CD8-positive, alpha-beta memory T cell (primary cell): ENCODE measurements at regions not wholly inside any gene's neighbourhood (a gene's known extent, or its start where the extent isn't known, plus 50 kb on each side); places are given as distances from the start of the nearest gene placed in this dataset.
A peak's percentile ranks its signal among the peaks of the same experiment; 100 is the strongest.

Source experiments
- CTCF ChIA-PET: fragments of 350-600 bp; sonication (Branson Sonifier 250); formaldehyde crosslinking; loops from one replicate; lab custom pipeline; 2021; ENCODE audit warnings: antibody characterized with exemption; lab: Charles Lee
- POLR2A ChIA-PET: fragments of 350-600 bp; sonication (Branson Sonifier 250); formaldehyde crosslinking; loops from one replicate; lab custom pipeline; 2021; ENCODE audit warnings: antibody characterized with exemption; lab: Charles Lee
- DNase-seq, 5 donors: peaks; one replicate each; pipeline versions ENCODE4 v3.0.0 to v3.0.0-alpha.2; 2020 to 2022; ENCODE audit warnings: mixed read lengths in 1 of 5
- H3K27ac ChIP-seq: one replicate; pipeline ENCODE4 v1.7.0; 2013; ENCODE audit warnings: low read depth, mild to moderate bottlenecking, low read length, moderate library complexity
- H3K27me3 ChIP-seq: 2 replicates; pipeline ENCODE4 v1.7.0; 2013; ENCODE audit warnings: low read length, mild to moderate bottlenecking; ENCODE audit not compliant: insufficient read depth, poor library complexity, severe bottlenecking
- H3K36me3 ChIP-seq: 2 replicates; pipeline ENCODE4 v1.7.0; 2013; ENCODE audit warnings: mild to moderate bottlenecking, low read length, moderate library complexity; ENCODE audit not compliant: insufficient read depth
- H3K4me1 ChIP-seq: 2 replicates; pipeline ENCODE4 v1.7.0; 2013; ENCODE audit warnings: mild to moderate bottlenecking, low read length, moderate library complexity; ENCODE audit not compliant: insufficient read depth
- H3K4me3 ChIP-seq: 2 replicates; pipeline ENCODE4 v1.7.0; 2013; ENCODE audit warnings: mild to moderate bottlenecking, low read length
- H3K9me3 ChIP-seq: 2 replicates; pipeline ENCODE4 v1.7.0; 2013; ENCODE audit warnings: mild to moderate bottlenecking, low read length
- H3K27ac Mint-ChIP-seq, 8 donors: one replicate each; pipeline ENCODE4 v1.8.0; 2020 to 2021; ENCODE audit warnings: mixed read lengths in 8 of 8, mild to moderate bottlenecking in 6 of 8, inconsistent platforms in 3 of 8, moderate library complexity in 3 of 8
- H3K27me3 Mint-ChIP-seq, 2 donors: one replicate each; pipeline ENCODE4 v1.8.0; 2020 to 2021; ENCODE audit warnings: mixed read lengths in 2 of 2, mild to moderate bottlenecking in 1 of 2, moderate library complexity in 1 of 2
- H3K36me3 Mint-ChIP-seq, 3 donors: one replicate each; pipeline ENCODE4 v1.8.0; 2020 to 2021; ENCODE audit warnings: mixed read lengths in 3 of 3, inconsistent platforms in 1 of 3, mild to moderate bottlenecking in 1 of 3
- H3K4me1 Mint-ChIP-seq, 3 donors: one replicate each; pipeline ENCODE4 v1.8.0; 2020 to 2021; ENCODE audit warnings: mixed read lengths in 3 of 3, inconsistent platforms in 1 of 3, mild to moderate bottlenecking in 1 of 3
- H3K4me3 Mint-ChIP-seq, 7 donors: one replicate each; pipeline ENCODE4 v1.8.0; 2020 to 2021; ENCODE audit warnings: mixed read lengths in 7 of 7, mild to moderate bottlenecking in 6 of 7, moderate library complexity in 4 of 7, inconsistent platforms in 2 of 7
- H3K9me3 Mint-ChIP-seq, 5 donors: one replicate each; pipeline ENCODE4 v1.8.0; 2020 to 2022; ENCODE audit warnings: mixed read lengths in 5 of 5, mild to moderate bottlenecking in 3 of 5, moderate library complexity in 2 of 5, inconsistent platforms in 1 of 5

GRCh38 chr13:22030321-22030720 is 359.4 kb downstream of the FGF9 start:
- POLR2A ChIA-PET = no interaction called here
- peaks cover 0 to 7% (median 0%) of the 10 kb centered on the region in 3 donors for H3K4me1 Mint-ChIP-seq

GRCh38 chr13:22031702-22032286 is 360.9 kb downstream of the FGF9 start:
- Mint-ChIP-seq H3K4me3 (no peak overlapping the region), H3K27me3 (peaks cover 0 to 10% of the 10 kb centered on the region in 2 donors), H3K4me1 (no peaks in the 10 kb centered on the region), H3K9me3 (no peaks in the 10 kb centered on the region), H3K36me3 (no peaks in the 10 kb centered on the region), H3K27ac (peak overlapping the region in 1 of 8 donors; percentile 62)
- H3K27me3 ChIP-seq = no peaks in the 10 kb centered on the region
- no peak for DNase-seq
- no peaks in the 10 kb centered on the region for H3K36me3 ChIP-seq
- H3K4me1 ChIP-seq = no peaks in the 10 kb centered on the region
- H3K9me3 ChIP-seq = no peaks in the 10 kb centered on the region
- CTCF ChIA-PET = interaction anchor here (1.0 kb wide), 2 partner anchors 10 to 28 kb away, joined by 3 to 4 read pairs; no protein-coding TSS in a partner anchor
- no peak overlapping the region for H3K27ac ChIP-seq
- no peak overlapping the region for H3K4me3 ChIP-seq
- POLR2A ChIA-PET = no interaction called here

More at GRCh38 chr13:22030321-22030720, 359.4 kb downstream of the FGF9 start:
- Mint-ChIP-seq H3K36me3 (no peaks in the 10 kb centered on the region), H3K9me3 (no peaks in the 10 kb centered on the region), H3K27me3 (peaks cover 0 to 10% of the 10 kb centered on the region in 2 donors), H3K27ac (peak overlapping the region in 1 of 8 donors; percentile 2), H3K4me3 (no peak overlapping the region)
- Histone ChIP-seq H3K36me3 (no peaks in the 10 kb centered on the region), H3K4me1 (no peaks in the 10 kb centered on the region), H3K27ac (no peak overlapping the region), H3K9me3 (no peaks in the 10 kb centered on the region), H3K4me3 (no peak overlapping the region), H3K27me3 (no peaks in the 10 kb centered on the region)
- CTCF ChIA-PET = no interaction called here
- DNase-seq = no peak

GRCh38 chr13:22032905-22033304 is 362.0 kb downstream of the FGF9 start:
- CTCF ChIA-PET = interaction anchor here (0.6 kb wide), 1 partner anchor 42 kb away, joined by 3 read pairs; no protein-coding TSS in a partner anchor
- Histone ChIP-seq H3K36me3 (no peaks in the 10 kb centered on the region), H3K4me3 (no peak overlapping the region), H3K4me1 (no peaks in the 10 kb centered on the region), H3K27me3 (no peaks in the 10 kb centered on the region), H3K27ac (no peak overlapping the region), H3K9me3 (no peaks in the 10 kb centered on the region)
- Mint-ChIP-seq H3K36me3 (no peaks in the 10 kb centered on the region), H3K9me3 (no peaks in the 10 kb centered on the region), H3K4me1 (no peaks in the 10 kb centered on the region), H3K27ac (no peak overlapping the region), H3K4me3 (no peak overlapping the region), H3K27me3 (peaks cover 0 to 10% of the 10 kb centered on the region in 2 donors)
- DNase-seq = no peak
- POLR2A ChIA-PET = no interaction called here

- H3K27ac ChIP-seq = no peak overlapping the region
- Mint-ChIP-seq H3K36me3 (peaks cover 0 to 5% (median 1%) of the 10 kb centered on the region in 3 donors), H3K27ac (no peak overlapping the region), H3K27me3 (peaks cover 0 to 2% of the 10 kb centered on the region in 2 donors), H3K4me3 (no peak overlapping the region), H3K4me1 (peaks cover 0 to 15% (median 8%) of the 10 kb centered on the region in 3 donors), H3K9me3 (peaks cover 0 to 5% (median 0%) of the 10 kb centered on the region in 5 donors)
- ChIA-PET POLR2A (no interaction called here), CTCF (interaction anchor here (0.7 kb wide), 1 partner anchor 22 kb away, joined by 4 read pairs; no protein-coding TSS in a partner anchor)
- H3K27me3 ChIP-seq = no peaks in the 10 kb centered on the region
- DNase-seq = no peak
- H3K4me3 ChIP-seq = no peak overlapping the region
- H3K9me3 ChIP-seq = no peaks in the 10 kb centered on the region
- H3K36me3 ChIP-seq = no peaks in the 10 kb centered on the region
- no peaks in the 10 kb centered on the region for H3K4me1 ChIP-seq
These were observed 369.1 kb downstream of the FGF9 start for GRCh38 chr13:22039961-22040360.

- POLR2A ChIA-PET = interaction anchor here (0.6 kb wide), 1 partner anchor 252 kb away, joined by 6 read pairs; no protein-coding TSS in a partner anchor
These were observed 370.0 kb downstream of the FGF9 start for GRCh38 chr13:22040810-22041364.

GRCh38 chr13:22041741-22042140 is 370.9 kb downstream of the FGF9 start:
- Mint-ChIP-seq H3K27me3 (peaks cover 0 to 3% of the 10 kb centered on the region in 2 donors), H3K4me3 (peak overlapping the region; percentile 21 to 94 (median 84)), H3K9me3 (peaks cover 0 to 5% (median 0%) of the 10 kb centered on the region in 5 donors), H3K4me1 (peaks cover 0 to 23% (median 8%) of the 10 kb centered on the region in 3 donors), H3K36me3 (peaks cover 0 to 8% (median 1%) of the 10 kb centered on the region in 3 donors), H3K27ac (peak overlapping the region in 2 of 8 donors; percentile 3 to 54)
- ChIA-PET CTCF (interaction anchor here (1.3 kb wide), 1 partner anchor 10 kb away, joined by 3 read pairs; no protein-coding TSS in a partner anchor), POLR2A (no interaction called here)
- no peak overlapping the region for H3K4me3 ChIP-seq
- no peak for DNase-seq
- H3K27ac ChIP-seq = peak overlapping the region; percentile 39
- no peaks in the 10 kb centered on the region for H3K9me3 ChIP-seq
- H3K36me3 ChIP-seq = no peaks in the 10 kb centered on the region
- no peaks in the 10 kb centered on the region for H3K27me3 ChIP-seq
- H3K4me1 ChIP-seq = no peaks in the 10 kb centered on the region

More at GRCh38 chr13:22040810-22041364, 370.0 kb downstream of the FGF9 start:
- Histone ChIP-seq H3K27me3 (no peaks in the 10 kb centered on the region), H3K27ac (peak overlapping the region; percentile 39), H3K9me3 (no peaks in the 10 kb centered on the region), H3K4me1 (no peaks in the 10 kb centered on the region), H3K4me3 (peak overlapping the region; percentile 49), H3K36me3 (no peaks in the 10 kb centered on the region)
- peaks cover 0 to 8% (median 1%) of the 10 kb centered on the region in 3 donors for H3K36me3 Mint-ChIP-seq
- H3K27ac Mint-ChIP-seq = peak overlapping the region in 3 of 8 donors; percentile 8 to 64 (median 37)
- H3K27me3 Mint-ChIP-seq = peaks cover 0 to 3% of the 10 kb centered on the region in 2 donors
- H3K4me1 Mint-ChIP-seq = peaks cover 0 to 20% (median 8%) of the 10 kb centered on the region in 3 donors
- H3K9me3 Mint-ChIP-seq = peaks cover 0 to 5% (median 0%) of the 10 kb centered on the region in 5 donors
- CTCF ChIA-PET = interaction anchor here (0.6 to 1.3 kb wide), 4 partner anchors 9 to 21 kb away, joined by 3 read pairs; no protein-coding TSS in a partner anchor
- H3K4me3 Mint-ChIP-seq = peak overlapping the region; percentile 67 to 94 (median 84)
- peak in 3 of 5 donors; percentile 14 to 52 (median 38) for DNase-seq

- ChIA-PET POLR2A (no interaction called here), CTCF (interaction anchor here (1.5 kb wide), 1 partner anchor 14 kb away, joined by 6 read pairs; no protein-coding TSS in a partner anchor)
- Histone ChIP-seq H3K9me3 (no peaks in the 10 kb centered on the region), H3K4me3 (no peak overlapping the region), H3K27me3 (no peaks in the 10 kb centered on the region), H3K27ac (no peak overlapping the region), H3K4me1 (peaks cover 10% of the 10 kb centered on the region), H3K36me3 (no peaks in the 10 kb centered on the region)
- H3K4me1 Mint-ChIP-seq = peaks cover 23 to 53% (median 31%) of the 10 kb centered on the region in 3 donors
- peaks cover 0 to 5% (median 0%) of the 10 kb centered on the region in 5 donors for H3K9me3 Mint-ChIP-seq
- no peak overlapping the region for H3K4me3 Mint-ChIP-seq
- peaks cover 0 to 4% of the 10 kb centered on the region in 2 donors for H3K27me3 Mint-ChIP-seq
- no peak for DNase-seq
- H3K36me3 Mint-ChIP-seq = peaks cover 0 to 3% (median 0%) of the 10 kb centered on the region in 3 donors
- peak overlapping the region in 2 of 8 donors; percentile 1 to 16 for H3K27ac Mint-ChIP-seq
These were observed 376.4 kb downstream of the FGF9 start for GRCh38 chr13:22047082-22047784.
